ENCODE measurements at regions not wholly inside any gene's neighbourhood (a gene's known extent, or its start where the extent isn't known, plus 50 kb on each side); places are given as distances from the start of the nearest gene placed in this dataset.

DNA sequence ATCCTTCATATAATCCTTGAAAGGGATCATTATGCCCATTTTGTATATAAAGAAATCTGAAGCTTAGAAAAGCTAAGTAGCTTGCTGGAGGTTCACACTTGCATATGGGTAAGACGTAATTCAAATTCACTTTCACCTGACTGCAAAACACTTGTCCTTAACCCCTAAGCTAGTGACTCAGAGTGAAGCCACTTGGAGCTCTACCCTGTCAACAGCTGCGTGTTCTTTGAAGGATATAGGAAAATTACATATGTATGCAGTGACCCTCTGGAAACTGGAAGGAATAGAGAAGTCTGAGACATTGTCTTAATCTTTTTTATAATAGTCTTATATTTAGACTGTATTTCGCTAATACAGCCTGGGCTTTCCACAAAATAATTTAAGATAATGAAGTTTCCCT is 80.0 kb upstream of the STK32A start:
- TF ChIP-seq CTCF (IDR thresholded peaks at IDR 0.05) (no peak), POLR2AphosphoS5 (IDR thresholded peaks at IDR 0.05) (no peak), EP300 (IDR thresholded peaks at IDR 0.05; ENCODE audit: low read depth) (no peak)
